ENCODE measurements at regions not wholly inside any gene's neighbourhood (a gene's known extent, or its start where the extent isn't known, plus 50 kb on each side); places are given as distances from the start of the nearest gene placed in this dataset.

DNA sequence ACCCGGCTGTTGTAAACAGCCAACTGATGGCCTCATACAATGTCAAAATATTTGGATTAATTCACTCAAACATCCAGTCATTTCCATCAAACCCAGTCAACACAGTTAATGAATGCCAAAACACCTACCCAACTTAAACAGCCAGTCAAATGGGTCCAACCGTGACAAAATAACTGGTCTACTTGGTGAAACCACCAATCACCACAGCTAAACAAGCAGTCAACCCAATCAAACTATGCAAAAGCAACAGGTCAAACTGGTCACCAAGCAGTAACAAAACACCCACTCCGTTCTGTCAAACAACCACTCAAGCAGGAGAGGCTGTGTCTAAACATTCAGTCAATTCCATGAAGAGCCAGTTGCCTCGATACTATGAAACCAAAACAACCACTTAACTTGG, 119.2 kb downstream of the FOXD2 start:
- TF ChIP-seq, protein P1, sequence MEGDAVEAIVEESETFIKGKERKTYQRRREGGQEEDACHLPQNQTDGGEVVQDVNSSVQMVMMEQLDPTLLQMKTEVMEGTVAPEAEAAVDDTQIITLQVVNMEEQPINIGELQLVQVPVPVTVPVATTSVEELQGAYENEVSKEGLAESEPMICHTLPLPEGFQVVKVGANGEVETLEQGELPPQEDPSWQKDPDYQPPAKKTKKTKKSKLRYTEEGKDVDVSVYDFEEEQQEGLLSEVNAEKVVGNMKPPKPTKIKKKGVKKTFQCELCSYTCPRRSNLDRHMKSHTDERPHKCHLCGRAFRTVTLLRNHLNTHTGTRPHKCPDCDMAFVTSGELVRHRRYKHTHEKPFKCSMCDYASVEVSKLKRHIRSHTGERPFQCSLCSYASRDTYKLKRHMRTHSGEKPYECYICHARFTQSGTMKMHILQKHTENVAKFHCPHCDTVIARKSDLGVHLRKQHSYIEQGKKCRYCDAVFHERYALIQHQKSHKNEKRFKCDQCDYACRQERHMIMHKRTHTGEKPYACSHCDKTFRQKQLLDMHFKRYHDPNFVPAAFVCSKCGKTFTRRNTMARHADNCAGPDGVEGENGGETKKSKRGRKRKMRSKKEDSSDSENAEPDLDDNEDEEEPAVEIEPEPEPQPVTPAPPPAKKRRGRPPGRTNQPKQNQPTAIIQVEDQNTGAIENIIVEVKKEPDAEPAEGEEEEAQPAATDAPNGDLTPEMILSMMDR (optimal IDR thresholded peaks at IDR 0.05 in 1 of 3, IDR thresholded peaks at IDR 0.05 in 1 of 3, conservative IDR thresholded peaks at IDR 0.05 in 1 of 3; ENCODE audit: extremely low read depth in 1 of 3, insufficient read depth in 2 of 3, low read length in 3 of 3), result no peak
- TF ChIP-seq EZH2 (IDR thresholded peaks at IDR 0.05; ENCODE audit: low read length), result no peak
